Sigmoid colon (tissue), 4 donors: ENCODE measurements at regions not wholly inside any gene's neighbourhood (a gene's known extent, or its start where the extent isn't known, plus 50 kb on each side); places are given as distances from the start of the nearest gene placed in this dataset.

Experiments used
- POLR2AphosphoS5 ChIP-seq, 4 donors: sonication (generic); formaldehyde crosslinking; IDR thresholded peaks; one replicate each; pipeline ENCODE4 v1.6.1; 2017; ENCODE audit warnings: antibody characterized with exemption in 4 of 4
- TF ChIP-seq, protein P1 (sequence below), 4 experiments: fragments of 450-650 bp in 3 of 4; fragments of 200-600 bp in 1 of 4; IDR thresholded peaks; one replicate each; pipeline ENCODE4 v1.5.1; 2016 to 2019; ENCODE audit warnings: antibody characterized with exemption in 4 of 4, mild to moderate bottlenecking in 3 of 4, moderate library complexity in 2 of 4

DNA sequence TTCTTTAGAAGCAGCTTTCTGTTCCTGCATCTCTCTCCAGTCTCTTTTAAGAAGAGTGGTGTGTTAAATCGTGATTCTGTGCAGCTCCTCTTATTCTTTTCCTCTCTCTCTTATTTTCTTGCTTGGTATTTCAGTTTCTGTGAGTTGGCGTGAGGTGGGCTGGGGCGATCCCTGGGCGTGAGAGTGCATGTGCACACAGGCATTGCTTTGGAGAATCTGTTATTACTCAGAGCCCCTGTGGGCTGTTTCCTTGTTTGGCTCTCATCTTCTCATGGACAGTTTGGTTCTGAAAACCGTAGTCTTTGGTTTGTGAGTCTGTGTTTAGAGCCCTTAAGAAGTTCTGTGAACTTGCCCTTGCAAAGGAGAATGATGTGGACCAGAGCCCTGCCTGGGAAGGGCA lies 97.2 kb upstream of the CLNK start:
- TF ChIP-seq, protein P1, sequence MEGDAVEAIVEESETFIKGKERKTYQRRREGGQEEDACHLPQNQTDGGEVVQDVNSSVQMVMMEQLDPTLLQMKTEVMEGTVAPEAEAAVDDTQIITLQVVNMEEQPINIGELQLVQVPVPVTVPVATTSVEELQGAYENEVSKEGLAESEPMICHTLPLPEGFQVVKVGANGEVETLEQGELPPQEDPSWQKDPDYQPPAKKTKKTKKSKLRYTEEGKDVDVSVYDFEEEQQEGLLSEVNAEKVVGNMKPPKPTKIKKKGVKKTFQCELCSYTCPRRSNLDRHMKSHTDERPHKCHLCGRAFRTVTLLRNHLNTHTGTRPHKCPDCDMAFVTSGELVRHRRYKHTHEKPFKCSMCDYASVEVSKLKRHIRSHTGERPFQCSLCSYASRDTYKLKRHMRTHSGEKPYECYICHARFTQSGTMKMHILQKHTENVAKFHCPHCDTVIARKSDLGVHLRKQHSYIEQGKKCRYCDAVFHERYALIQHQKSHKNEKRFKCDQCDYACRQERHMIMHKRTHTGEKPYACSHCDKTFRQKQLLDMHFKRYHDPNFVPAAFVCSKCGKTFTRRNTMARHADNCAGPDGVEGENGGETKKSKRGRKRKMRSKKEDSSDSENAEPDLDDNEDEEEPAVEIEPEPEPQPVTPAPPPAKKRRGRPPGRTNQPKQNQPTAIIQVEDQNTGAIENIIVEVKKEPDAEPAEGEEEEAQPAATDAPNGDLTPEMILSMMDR (IDR thresholded peaks at IDR 0.05): no peak
- TF ChIP-seq POLR2AphosphoS5 (IDR thresholded peaks at IDR 0.05): no peak
